Astrocyte (in vitro differentiated cells and primary cell): ENCODE measurements at regions not wholly inside any gene's neighbourhood (a gene's known extent, or its start where the extent isn't known, plus 50 kb on each side); places are given as distances from the start of the nearest gene placed in this dataset.

ENCODE experiments used
- DNase-seq: peaks from one replicate; pipeline ENCODE4 v3.0.0-alpha.2; 2010; ENCODE audit warnings: low read depth
- FAIRE-seq: peaks from 2 replicates; lab custom pipeline; 2011; peaks lifted over from hg19 to GRCh38; lab: Jason Lieb, UNC
- H2AFZ ChIP-seq: 2 replicates; pipeline ENCODE4 v1.6.0; 2012; ENCODE audit warnings: low read depth, low read length, inconsistent platforms
- H3K27ac ChIP-seq: 2 replicates; pipeline ENCODE4 v1.5.1; 2011; ENCODE audit warnings: low read depth, low read length, inconsistent platforms
- H3K27me3 ChIP-seq: 2 replicates; pipeline ENCODE4 v1.6.0; 2011; ENCODE audit warnings: low read length, inconsistent platforms; ENCODE audit not compliant: insufficient read depth
- H3K36me3 ChIP-seq: 2 replicates; pipeline ENCODE4 v1.5.1; 2011; ENCODE audit warnings: low read length, inconsistent platforms; ENCODE audit not compliant: insufficient read depth
- H3K4me1 ChIP-seq: 2 replicates; pipeline ENCODE4 v1.5.1; 2011; ENCODE audit warnings: low read length, inconsistent platforms; ENCODE audit not compliant: insufficient read depth
- H3K4me2 ChIP-seq: 2 replicates; pipeline ENCODE4 v1.6.0; 2012; ENCODE audit warnings: low read length, inconsistent platforms
- H3K4me3 ChIP-seq: 2 replicates; pipeline ENCODE4 v1.5.1; 2011; ENCODE audit warnings: low read depth, mild to moderate bottlenecking, low read length, inconsistent platforms; ENCODE audit not compliant: insufficient read depth
- H3K79me2 ChIP-seq: 2 replicates; pipeline ENCODE4 v1.6.0; 2012; ENCODE audit warnings: mild to moderate bottlenecking, low read length, inconsistent platforms; ENCODE audit not compliant: insufficient read depth
- H3K9ac ChIP-seq: 2 replicates; pipeline ENCODE4 v1.6.0; 2012; ENCODE audit warnings: mild to moderate bottlenecking, low read length, inconsistent platforms
- H3K9me3 ChIP-seq: 2 replicates; pipeline ENCODE4 v1.5.1; 2012; ENCODE audit warnings: low read depth, mild to moderate bottlenecking, low read length, inconsistent platforms; ENCODE audit not compliant: insufficient read depth
- H4K20me1 ChIP-seq: 2 replicates; pipeline ENCODE4 v1.6.0; 2012; ENCODE audit warnings: low read length, inconsistent platforms; ENCODE audit not compliant: insufficient read depth
- H3K27ac Mint-ChIP-seq: one replicate; pipeline ENCODE4 v1.8.0; 2021; ENCODE audit warnings: mild to moderate bottlenecking, mixed read lengths; ENCODE audit not compliant: unreplicated experiment
- H3K27me3 Mint-ChIP-seq: one replicate; pipeline ENCODE4 v1.8.0; 2021; ENCODE audit warnings: low read depth, mixed read lengths; ENCODE audit not compliant: unreplicated experiment
- H3K36me3 Mint-ChIP-seq: one replicate; pipeline ENCODE4 v1.8.0; 2021; ENCODE audit warnings: low read depth, mixed read lengths; ENCODE audit not compliant: unreplicated experiment
- H3K4me1 Mint-ChIP-seq: one replicate; pipeline ENCODE4 v1.8.0; 2021; ENCODE audit warnings: low read depth, mixed read lengths; ENCODE audit not compliant: unreplicated experiment
- H3K4me3 Mint-ChIP-seq: one replicate; pipeline ENCODE4 v1.8.0; 2021; ENCODE audit warnings: mild to moderate bottlenecking, moderate library complexity, mixed read lengths; ENCODE audit not compliant: unreplicated experiment
- H3K9me3 Mint-ChIP-seq: one replicate; pipeline ENCODE4 v1.8.0; 2021; ENCODE audit warnings: mild to moderate bottlenecking, mixed read lengths; ENCODE audit not compliant: unreplicated experiment
- EZH2 ChIP-seq: IDR thresholded peaks from 2 replicates; pipeline ENCODE4 v1.6.1; 2012; ENCODE audit warnings: mild to moderate bottlenecking, low read length, inconsistent platforms; ENCODE audit not compliant: insufficient read depth
- TF ChIP-seq, protein P1 (sequence below): IDR thresholded peaks from 2 replicates; pipeline ENCODE4 v1.5.1; 2011; ENCODE audit warnings: low read depth, mild to moderate bottlenecking, inconsistent platforms, low read length, moderate library complexity; ENCODE audit not compliant: insufficient read depth

DNA sequence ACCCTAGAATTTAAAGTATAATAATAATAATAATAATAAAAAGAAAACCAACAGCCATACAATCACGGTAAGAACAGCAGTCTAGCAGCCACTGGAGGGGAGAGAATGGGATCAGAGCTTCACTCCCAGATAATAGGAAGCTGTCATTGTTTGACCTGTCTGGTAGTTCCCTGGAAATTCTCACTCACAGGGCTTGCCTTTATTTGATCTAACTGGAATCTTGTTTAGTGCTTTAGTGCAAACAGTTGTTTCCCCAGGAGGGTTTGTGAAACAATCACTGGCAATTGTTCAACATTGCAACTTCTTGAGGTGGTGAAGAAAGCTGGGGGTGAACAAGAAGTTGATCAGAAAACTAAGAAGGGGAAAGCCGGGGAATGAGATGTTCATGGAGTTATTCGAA lies 68.7 kb upstream of the PTCSC3 start:
- H3K27ac Mint-ChIP-seq = no peak overlapping the region
- FAIRE-seq (no peak), DNase-seq (no peak)
- peaks cover 3% of the 10 kb centered on the region for H3K27me3 ChIP-seq
- TF ChIP-seq EZH2 = no peak
- TF ChIP-seq, protein P1, sequence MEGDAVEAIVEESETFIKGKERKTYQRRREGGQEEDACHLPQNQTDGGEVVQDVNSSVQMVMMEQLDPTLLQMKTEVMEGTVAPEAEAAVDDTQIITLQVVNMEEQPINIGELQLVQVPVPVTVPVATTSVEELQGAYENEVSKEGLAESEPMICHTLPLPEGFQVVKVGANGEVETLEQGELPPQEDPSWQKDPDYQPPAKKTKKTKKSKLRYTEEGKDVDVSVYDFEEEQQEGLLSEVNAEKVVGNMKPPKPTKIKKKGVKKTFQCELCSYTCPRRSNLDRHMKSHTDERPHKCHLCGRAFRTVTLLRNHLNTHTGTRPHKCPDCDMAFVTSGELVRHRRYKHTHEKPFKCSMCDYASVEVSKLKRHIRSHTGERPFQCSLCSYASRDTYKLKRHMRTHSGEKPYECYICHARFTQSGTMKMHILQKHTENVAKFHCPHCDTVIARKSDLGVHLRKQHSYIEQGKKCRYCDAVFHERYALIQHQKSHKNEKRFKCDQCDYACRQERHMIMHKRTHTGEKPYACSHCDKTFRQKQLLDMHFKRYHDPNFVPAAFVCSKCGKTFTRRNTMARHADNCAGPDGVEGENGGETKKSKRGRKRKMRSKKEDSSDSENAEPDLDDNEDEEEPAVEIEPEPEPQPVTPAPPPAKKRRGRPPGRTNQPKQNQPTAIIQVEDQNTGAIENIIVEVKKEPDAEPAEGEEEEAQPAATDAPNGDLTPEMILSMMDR = no peak
- H2AFZ ChIP-seq = no peak overlapping the region
- H3K9ac ChIP-seq = no peak overlapping the region
- H3K79me2 ChIP-seq = no peaks in the 10 kb centered on the region
- H3K4me3 ChIP-seq = no peak overlapping the region
- H4K20me1 ChIP-seq = no peaks in the 10 kb centered on the region
- no peaks in the 10 kb centered on the region for H3K4me1 Mint-ChIP-seq
- H3K4me2 ChIP-seq = no peak overlapping the region
- no peak overlapping the region for H3K27ac ChIP-seq
- no peaks in the 10 kb centered on the region for H3K9me3 ChIP-seq
- H3K36me3 ChIP-seq = no peaks in the 10 kb centered on the region
- no peak overlapping the region for H3K4me3 Mint-ChIP-seq
- peaks cover 2% of the 10 kb centered on the region for H3K9me3 Mint-ChIP-seq
- H3K27me3 Mint-ChIP-seq = no peaks in the 10 kb centered on the region
- H3K36me3 Mint-ChIP-seq = no peaks in the 10 kb centered on the region
- H3K4me1 ChIP-seq = no peaks in the 10 kb centered on the region

DNA sequence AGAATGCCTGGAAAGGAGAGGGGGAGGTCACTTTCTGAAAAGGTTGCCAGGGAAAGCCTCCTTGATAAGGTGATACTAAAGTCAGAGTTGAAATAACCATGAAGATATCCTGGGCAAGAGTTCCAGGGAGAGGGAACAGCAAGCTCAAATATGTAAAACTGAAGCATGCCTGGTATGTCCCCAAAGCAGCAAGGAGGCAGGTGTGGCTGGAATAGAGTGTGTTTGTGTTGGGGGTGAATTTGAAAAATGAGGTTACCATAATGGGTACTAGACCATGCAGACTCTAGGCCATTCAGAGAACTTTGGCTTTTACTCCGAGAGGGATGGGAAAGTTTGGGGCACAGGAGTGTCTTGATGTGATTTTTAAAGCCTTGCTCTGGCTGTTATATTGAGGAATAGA lies 66.7 kb upstream of the PTCSC3 start:
- H3K36me3 ChIP-seq = no peaks in the 10 kb centered on the region
- H3K4me3 ChIP-seq = no peak overlapping the region
- H3K27ac Mint-ChIP-seq = no peak overlapping the region
- H3K27ac ChIP-seq = no peak overlapping the region
- H3K27me3 ChIP-seq = peaks cover 3% of the 10 kb centered on the region
- TF ChIP-seq, protein P1 = no peak
- TF ChIP-seq EZH2 = no peak
- H3K4me2 ChIP-seq = no peak overlapping the region
- H3K9me3 ChIP-seq = no peaks in the 10 kb centered on the region
- peaks cover 6% of the 10 kb centered on the region for H3K9me3 Mint-ChIP-seq
- no peak overlapping the region for H3K4me3 Mint-ChIP-seq
- H3K36me3 Mint-ChIP-seq = no peaks in the 10 kb centered on the region
- DNase-seq = no peak
- H3K27me3 Mint-ChIP-seq = no peaks in the 10 kb centered on the region
- H3K4me1 Mint-ChIP-seq = peaks cover 6% of the 10 kb centered on the region
- no peak overlapping the region for H2AFZ ChIP-seq
- H3K9ac ChIP-seq = no peak overlapping the region
- H3K4me1 ChIP-seq = no peaks in the 10 kb centered on the region
- no peak for FAIRE-seq
- no peaks in the 10 kb centered on the region for H4K20me1 ChIP-seq
- H3K79me2 ChIP-seq = no peaks in the 10 kb centered on the region

DNA sequence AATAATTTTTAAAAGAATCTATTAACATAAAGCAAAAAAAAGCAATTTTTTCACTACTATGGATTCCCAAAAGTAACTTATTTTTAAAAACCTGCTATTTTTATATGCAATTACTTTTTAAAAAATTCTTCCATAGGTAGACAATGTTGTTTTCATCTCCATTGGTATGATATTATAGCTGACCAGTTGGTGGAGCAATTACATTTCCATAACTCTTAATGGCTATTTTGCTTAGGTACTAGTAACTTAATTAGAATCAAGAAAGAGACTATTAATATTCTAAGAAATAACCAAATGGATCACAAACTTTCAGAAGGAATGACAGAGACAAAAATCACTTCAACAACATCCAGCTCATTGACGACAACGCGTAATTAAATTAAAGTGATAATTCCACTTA lies 64.7 kb upstream of the PTCSC3 start:
- no peaks in the 10 kb centered on the region for H3K36me3 Mint-ChIP-seq
- no peaks in the 10 kb centered on the region for H3K27me3 Mint-ChIP-seq

More for the DNA sequence above, 64.7 kb upstream of the PTCSC3 start:
- no peak overlapping the region for H2AFZ ChIP-seq
- no peaks in the 10 kb centered on the region for H3K9me3 ChIP-seq
- no peak for FAIRE-seq
- H3K36me3 ChIP-seq = no peaks in the 10 kb centered on the region
- peaks cover 3% of the 10 kb centered on the region for H3K27me3 ChIP-seq
- H4K20me1 ChIP-seq = no peaks in the 10 kb centered on the region
- H3K79me2 ChIP-seq = no peaks in the 10 kb centered on the region
- H3K27ac ChIP-seq = no peak overlapping the region
- no peak for TF ChIP-seq EZH2
- TF ChIP-seq, protein P1 = no peak
- H3K4me3 ChIP-seq = no peak overlapping the region
- peaks cover 6% of the 10 kb centered on the region for H3K9me3 Mint-ChIP-seq
- H3K4me2 ChIP-seq = no peak overlapping the region
- H3K4me1 ChIP-seq = no peaks in the 10 kb centered on the region
- H3K27ac Mint-ChIP-seq = no peak overlapping the region
- no peak overlapping the region for H3K4me3 Mint-ChIP-seq
- H3K9ac ChIP-seq = no peak overlapping the region
- H3K4me1 Mint-ChIP-seq = peaks cover 6% of the 10 kb centered on the region
- no peak for DNase-seq
